ENCODE measurements at regions not wholly inside any gene's neighbourhood (a gene's known extent, or its start where the extent isn't known, plus 50 kb on each side); places are given as distances from the start of the nearest gene placed in this dataset.

DNA sequence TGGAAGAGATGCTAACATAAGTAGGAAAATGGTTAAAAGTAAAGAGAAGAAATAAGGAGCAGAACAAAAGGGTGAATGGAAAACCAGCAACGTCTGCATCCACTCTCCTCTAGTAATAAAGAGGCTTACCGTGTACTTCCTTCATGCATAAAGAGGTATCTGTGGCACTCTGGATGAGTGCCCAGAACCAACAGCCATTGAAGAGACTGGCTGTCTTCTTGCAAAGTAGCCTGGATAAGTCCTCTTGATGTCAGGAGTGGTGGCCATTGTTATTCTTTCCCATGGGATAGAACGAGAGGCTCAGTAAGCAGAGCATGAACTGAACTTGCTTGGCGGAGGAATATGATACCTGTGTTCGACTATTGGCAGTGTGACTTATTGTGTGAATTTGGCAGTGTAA lies 186.2 kb upstream of the RASGRP1 start:
- Histone ChIP-seq H3K9me3 (ENCODE audit: insufficient read depth, low read length) (no peaks in the 10 kb centered on the region), H3K27me3 (ENCODE audit: low read depth, low read length) (peaks cover 8% of the 10 kb centered on the region), H3K27ac (ENCODE audit: low read length) (no peak overlapping the region), H2AFZ (ENCODE audit: low read depth, low read length) (no peak overlapping the region), H3K4me1 (ENCODE audit: low read length) (no peaks in the 10 kb centered on the region), H3K79me2 (ENCODE audit: low read length) (no peaks in the 10 kb centered on the region), H3K36me3 (replicated peaks; ENCODE audit: low read depth, low read length) (no peaks in the 10 kb centered on the region), H3K4me3 (ENCODE audit: low read length) (no peak overlapping the region), H3K9ac (ENCODE audit: low read length) (no peak overlapping the region), H4K20me1 (ENCODE audit: insufficient read depth, low read length) (no peaks in the 10 kb centered on the region), H3K4me2 (ENCODE audit: low read length) (no peak overlapping the region)
- no peak for TF ChIP-seq EZH2phosphoT487 (IDR thresholded peaks at IDR 0.05; ENCODE audit: low read depth)
- TF ChIP-seq, protein P1, sequence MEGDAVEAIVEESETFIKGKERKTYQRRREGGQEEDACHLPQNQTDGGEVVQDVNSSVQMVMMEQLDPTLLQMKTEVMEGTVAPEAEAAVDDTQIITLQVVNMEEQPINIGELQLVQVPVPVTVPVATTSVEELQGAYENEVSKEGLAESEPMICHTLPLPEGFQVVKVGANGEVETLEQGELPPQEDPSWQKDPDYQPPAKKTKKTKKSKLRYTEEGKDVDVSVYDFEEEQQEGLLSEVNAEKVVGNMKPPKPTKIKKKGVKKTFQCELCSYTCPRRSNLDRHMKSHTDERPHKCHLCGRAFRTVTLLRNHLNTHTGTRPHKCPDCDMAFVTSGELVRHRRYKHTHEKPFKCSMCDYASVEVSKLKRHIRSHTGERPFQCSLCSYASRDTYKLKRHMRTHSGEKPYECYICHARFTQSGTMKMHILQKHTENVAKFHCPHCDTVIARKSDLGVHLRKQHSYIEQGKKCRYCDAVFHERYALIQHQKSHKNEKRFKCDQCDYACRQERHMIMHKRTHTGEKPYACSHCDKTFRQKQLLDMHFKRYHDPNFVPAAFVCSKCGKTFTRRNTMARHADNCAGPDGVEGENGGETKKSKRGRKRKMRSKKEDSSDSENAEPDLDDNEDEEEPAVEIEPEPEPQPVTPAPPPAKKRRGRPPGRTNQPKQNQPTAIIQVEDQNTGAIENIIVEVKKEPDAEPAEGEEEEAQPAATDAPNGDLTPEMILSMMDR (IDR thresholded peaks at IDR 0.05; ENCODE audit: low read depth, low read length) = no peak

DNA sequence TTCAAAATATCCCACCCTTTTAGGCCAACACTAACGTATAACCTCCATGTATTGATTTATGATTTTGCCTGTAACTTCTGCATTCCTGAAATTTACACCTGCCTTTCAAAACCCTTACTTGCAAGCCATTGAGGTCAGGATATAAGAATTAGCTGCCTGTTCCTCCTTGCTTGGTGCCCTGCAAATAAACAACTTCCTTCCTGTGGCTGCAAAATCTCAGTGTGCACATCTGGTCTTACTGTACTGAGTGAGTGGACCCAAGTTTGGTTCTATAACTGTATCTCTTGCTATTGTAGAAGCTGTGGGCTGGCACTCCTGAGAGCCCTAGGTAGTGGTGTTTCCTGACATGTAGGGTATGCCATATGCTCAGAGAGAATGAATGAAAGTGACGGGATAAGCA lies 191.1 kb upstream of the RASGRP1 start:
- Histone ChIP-seq H3K4me2 (ENCODE audit: low read length) (no peak overlapping the region), H3K9me3 (ENCODE audit: insufficient read depth, low read length) (no peaks in the 10 kb centered on the region), H2AFZ (ENCODE audit: low read depth, low read length) (no peak overlapping the region), H4K20me1 (ENCODE audit: insufficient read depth, low read length) (no peaks in the 10 kb centered on the region), H3K4me1 (ENCODE audit: low read length) (no peaks in the 10 kb centered on the region), H3K36me3 (replicated peaks; ENCODE audit: low read depth, low read length) (no peaks in the 10 kb centered on the region), H3K4me3 (ENCODE audit: low read length) (no peak overlapping the region), H3K9ac (ENCODE audit: low read length) (no peak overlapping the region), H3K27me3 (ENCODE audit: low read depth, low read length) (peaks cover 28% of the 10 kb centered on the region), H3K79me2 (ENCODE audit: low read length) (no peaks in the 10 kb centered on the region), H3K27ac (ENCODE audit: low read length) (no peak overlapping the region)
- no peak for TF ChIP-seq EZH2phosphoT487 (IDR thresholded peaks at IDR 0.05; ENCODE audit: low read depth)
- TF ChIP-seq, protein P1 (IDR thresholded peaks at IDR 0.05; ENCODE audit: low read depth, low read length) = no peak

DNA sequence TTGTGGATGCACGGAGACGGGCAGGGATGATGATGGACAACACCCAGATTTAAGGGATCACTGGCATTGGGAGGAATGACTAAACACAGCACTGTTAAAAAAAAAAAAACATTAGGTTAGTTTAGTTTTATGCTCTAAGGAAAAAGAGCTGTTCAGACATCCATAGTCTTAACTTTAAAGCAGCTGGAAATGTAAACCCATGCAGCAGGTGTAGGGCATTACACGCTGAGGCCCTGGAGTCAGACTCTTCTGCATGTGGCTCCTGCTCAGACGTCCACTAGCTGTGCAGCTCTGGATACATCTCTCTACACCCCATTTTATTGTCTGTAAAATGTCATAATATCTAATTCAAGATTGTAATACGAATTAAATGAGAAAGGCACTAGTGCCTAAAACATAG lies 191.8 kb upstream of the RASGRP1 start:
- Histone ChIP-seq H3K4me2 (ENCODE audit: low read length) (no peak overlapping the region), H3K9ac (ENCODE audit: low read length) (no peak overlapping the region), H3K4me3 (ENCODE audit: low read length) (no peak overlapping the region), H3K27ac (ENCODE audit: low read length) (no peak overlapping the region), H3K79me2 (ENCODE audit: low read length) (no peaks in the 10 kb centered on the region), H4K20me1 (ENCODE audit: insufficient read depth, low read length) (no peaks in the 10 kb centered on the region), H2AFZ (ENCODE audit: low read depth, low read length) (no peak overlapping the region), H3K9me3 (ENCODE audit: insufficient read depth, low read length) (no peaks in the 10 kb centered on the region), H3K4me1 (ENCODE audit: low read length) (no peaks in the 10 kb centered on the region), H3K27me3 (ENCODE audit: low read depth, low read length) (peaks cover 28% of the 10 kb centered on the region), H3K36me3 (replicated peaks; ENCODE audit: low read depth, low read length) (no peaks in the 10 kb centered on the region)
- TF ChIP-seq, protein P1 (IDR thresholded peaks at IDR 0.05; ENCODE audit: low read depth, low read length) = no peak
- TF ChIP-seq EZH2phosphoT487 (IDR thresholded peaks at IDR 0.05; ENCODE audit: low read depth) = no peak

DNA sequence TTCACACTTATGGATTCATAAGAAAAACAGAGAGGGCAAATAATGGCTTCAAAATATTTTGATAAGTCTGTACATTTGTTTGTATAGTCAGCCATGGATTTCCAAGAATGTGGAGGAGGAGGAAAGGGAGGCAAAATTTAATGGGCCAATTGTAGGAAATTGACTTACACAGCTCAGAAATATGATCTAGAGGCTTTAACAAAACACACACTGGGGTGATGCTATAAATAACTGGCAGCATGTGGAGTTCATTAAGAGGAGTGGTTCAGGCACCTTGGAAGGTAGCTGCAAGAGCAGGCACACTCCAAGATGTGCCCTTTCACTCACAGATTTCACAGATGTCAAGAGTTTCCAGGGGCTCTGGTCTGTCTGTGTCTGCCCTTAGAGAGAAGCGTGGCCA lies 193.4 kb upstream of the RASGRP1 start:
- H3K4me2 ChIP-seq (ENCODE audit: low read length) = no peak overlapping the region
- H3K27me3 ChIP-seq (ENCODE audit: low read depth, low read length) = peaks cover 28% of the 10 kb centered on the region
- no peaks in the 10 kb centered on the region for H3K9me3 ChIP-seq (ENCODE audit: insufficient read depth, low read length)

More for the DNA sequence above, 193.4 kb upstream of the RASGRP1 start:
- Histone ChIP-seq H3K4me3 (ENCODE audit: low read length) (no peak overlapping the region), H3K36me3 (replicated peaks; ENCODE audit: low read depth, low read length) (no peaks in the 10 kb centered on the region), H3K9ac (ENCODE audit: low read length) (no peak overlapping the region), H2AFZ (ENCODE audit: low read depth, low read length) (no peak overlapping the region), H4K20me1 (ENCODE audit: insufficient read depth, low read length) (no peaks in the 10 kb centered on the region), H3K79me2 (ENCODE audit: low read length) (no peaks in the 10 kb centered on the region), H3K4me1 (ENCODE audit: low read length) (no peaks in the 10 kb centered on the region), H3K27ac (ENCODE audit: low read length) (no peak overlapping the region)
- no peak for TF ChIP-seq EZH2phosphoT487 (IDR thresholded peaks at IDR 0.05; ENCODE audit: low read depth)
- TF ChIP-seq, protein P1 (IDR thresholded peaks at IDR 0.05; ENCODE audit: low read depth, low read length) = no peak

Measured in OCI-LY3 (cell line).